Nephron (organoid): ENCODE measurements at regions not wholly inside any gene's neighbourhood (a gene's known extent, or its start where the extent isn't known, plus 50 kb on each side); places are given as distances from the start of the nearest gene placed in this dataset.
A peak's percentile ranks its signal among the peaks of the same experiment; 100 is the strongest.

Experiments
- H3K27ac Mint-ChIP-seq, 3 experiments: 2 replicates each; pipeline ENCODE4 v1.8.0; 2020; ENCODE audit warnings: mixed read lengths in 3 of 3, mild to moderate bottlenecking in 2 of 3, moderate library complexity in 1 of 3
- H3K27me3 Mint-ChIP-seq: 2 replicates; pipeline ENCODE4 v1.8.0; 2021; ENCODE audit warnings: low read depth, mild to moderate bottlenecking, moderate library complexity, mixed read lengths
- H3K36me3 Mint-ChIP-seq: 2 replicates; pipeline ENCODE4 v1.8.0; 2020; ENCODE audit warnings: low read depth, mixed read lengths
- H3K4me1 Mint-ChIP-seq: 2 replicates; pipeline ENCODE4 v1.8.0; 2020; ENCODE audit warnings: mixed read lengths
- H3K4me3 Mint-ChIP-seq, 3 experiments: 2 replicates each; pipeline ENCODE4 v1.8.0; 2020; ENCODE audit warnings: mild to moderate bottlenecking in 3 of 3, mixed read lengths in 3 of 3, moderate library complexity in 2 of 3
- H3K9me3 Mint-ChIP-seq: 2 replicates; pipeline ENCODE4 v1.8.0; 2020; ENCODE audit warnings: mixed read lengths
- TF ChIP-seq, protein P1 (sequence below), 3 experiments: fragments of 200-600 bp; sonication (generic); IDR thresholded peaks; one replicate each; pipeline ENCODE4 v1.5.0; 2021; ENCODE audit warnings: antibody characterized with exemption in 3 of 3; ENCODE audit not compliant: unreplicated experiment in 3 of 3

DNA sequence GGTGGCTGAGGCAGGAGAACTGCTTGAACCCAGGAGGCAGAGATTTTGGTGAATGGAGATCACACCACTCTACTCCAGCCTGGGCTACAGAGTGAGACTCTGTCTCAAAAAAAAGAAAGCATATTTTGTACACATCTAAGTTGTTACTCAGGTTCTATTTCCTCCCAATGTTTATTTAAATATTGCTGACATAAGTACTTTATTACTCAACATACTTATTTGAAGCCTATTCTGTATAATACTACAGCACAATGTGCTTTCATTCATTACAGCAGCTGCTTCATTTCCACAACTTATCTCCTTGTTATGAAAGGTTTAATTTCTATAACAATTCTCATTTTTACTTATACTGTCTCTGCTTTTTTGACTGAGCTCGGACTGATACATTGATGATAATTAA lies 495.7 kb downstream of the SLITRK1 start:
- H3K27me3 Mint-ChIP-seq: no peaks in the 10 kb centered on the region
- H3K27ac Mint-ChIP-seq: no peak overlapping the region
- no peaks in the 10 kb centered on the region for H3K9me3 Mint-ChIP-seq
- H3K4me3 Mint-ChIP-seq: no peak overlapping the region
- no peaks in the 10 kb centered on the region for H3K4me1 Mint-ChIP-seq
- TF ChIP-seq, protein P1, sequence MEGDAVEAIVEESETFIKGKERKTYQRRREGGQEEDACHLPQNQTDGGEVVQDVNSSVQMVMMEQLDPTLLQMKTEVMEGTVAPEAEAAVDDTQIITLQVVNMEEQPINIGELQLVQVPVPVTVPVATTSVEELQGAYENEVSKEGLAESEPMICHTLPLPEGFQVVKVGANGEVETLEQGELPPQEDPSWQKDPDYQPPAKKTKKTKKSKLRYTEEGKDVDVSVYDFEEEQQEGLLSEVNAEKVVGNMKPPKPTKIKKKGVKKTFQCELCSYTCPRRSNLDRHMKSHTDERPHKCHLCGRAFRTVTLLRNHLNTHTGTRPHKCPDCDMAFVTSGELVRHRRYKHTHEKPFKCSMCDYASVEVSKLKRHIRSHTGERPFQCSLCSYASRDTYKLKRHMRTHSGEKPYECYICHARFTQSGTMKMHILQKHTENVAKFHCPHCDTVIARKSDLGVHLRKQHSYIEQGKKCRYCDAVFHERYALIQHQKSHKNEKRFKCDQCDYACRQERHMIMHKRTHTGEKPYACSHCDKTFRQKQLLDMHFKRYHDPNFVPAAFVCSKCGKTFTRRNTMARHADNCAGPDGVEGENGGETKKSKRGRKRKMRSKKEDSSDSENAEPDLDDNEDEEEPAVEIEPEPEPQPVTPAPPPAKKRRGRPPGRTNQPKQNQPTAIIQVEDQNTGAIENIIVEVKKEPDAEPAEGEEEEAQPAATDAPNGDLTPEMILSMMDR (IDR thresholded peaks at IDR 0.05; ENCODE audit: unreplicated experiment in 3 of 3): no peak
- no peaks in the 10 kb centered on the region for H3K36me3 Mint-ChIP-seq

DNA sequence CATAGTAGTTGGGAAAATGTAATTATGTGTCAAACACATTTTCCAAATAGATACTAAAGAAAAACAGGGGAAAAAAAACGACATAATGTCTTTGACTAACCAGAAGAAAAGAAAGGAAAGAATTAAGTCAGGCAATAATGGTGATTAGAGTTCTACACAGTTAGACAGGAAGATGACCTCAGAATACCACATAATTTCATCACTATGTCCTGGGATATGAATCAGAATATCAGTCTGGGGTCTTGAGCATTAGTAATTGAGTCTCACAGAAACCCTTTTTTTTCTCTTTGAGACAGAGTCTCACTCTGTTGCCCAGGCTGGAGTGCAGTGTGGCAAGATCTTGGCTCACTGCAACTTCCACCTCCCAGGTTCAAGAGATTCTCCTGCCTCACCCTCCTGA lies 503.4 kb downstream of the SLITRK1 start:
- H3K9me3 Mint-ChIP-seq: no peaks in the 10 kb centered on the region
- no peaks in the 10 kb centered on the region for H3K27me3 Mint-ChIP-seq
- TF ChIP-seq, protein P1 (IDR thresholded peaks at IDR 0.05; ENCODE audit: unreplicated experiment in 3 of 3): no peak
- H3K4me1 Mint-ChIP-seq: peaks cover 11% of the 10 kb centered on the region
- H3K27ac Mint-ChIP-seq: no peak overlapping the region
- H3K36me3 Mint-ChIP-seq: no peaks in the 10 kb centered on the region
- no peak overlapping the region for H3K4me3 Mint-ChIP-seq

DNA sequence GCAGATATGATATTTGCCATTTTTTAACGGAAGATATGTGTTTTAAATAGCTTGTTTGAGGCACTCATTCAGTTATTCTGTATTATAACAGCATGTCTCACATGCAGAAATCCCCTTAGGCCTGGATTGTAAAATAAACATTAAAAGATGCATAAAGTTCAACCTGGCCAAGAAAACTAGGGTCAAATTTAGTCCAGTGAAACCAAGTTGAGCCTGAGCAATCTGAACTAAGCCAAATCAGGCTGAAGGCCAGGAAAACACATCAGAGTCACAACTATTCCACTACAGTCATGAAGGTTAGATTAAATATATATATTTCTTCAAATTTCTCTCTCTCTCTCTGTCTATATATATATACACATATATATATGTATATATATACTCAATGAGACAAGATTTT lies 504.8 kb downstream of the SLITRK1 start:
- H3K27ac Mint-ChIP-seq: peak overlapping the region in 1 of 3 experiments; percentile 11
- peaks cover 11% of the 10 kb centered on the region for H3K4me1 Mint-ChIP-seq
- no peak overlapping the region for H3K4me3 Mint-ChIP-seq
- peaks cover 3% of the 10 kb centered on the region for H3K9me3 Mint-ChIP-seq
- H3K36me3 Mint-ChIP-seq: no peaks in the 10 kb centered on the region
- TF ChIP-seq, protein P1 (IDR thresholded peaks at IDR 0.05; ENCODE audit: unreplicated experiment in 3 of 3): no peak
- H3K27me3 Mint-ChIP-seq: no peaks in the 10 kb centered on the region

DNA sequence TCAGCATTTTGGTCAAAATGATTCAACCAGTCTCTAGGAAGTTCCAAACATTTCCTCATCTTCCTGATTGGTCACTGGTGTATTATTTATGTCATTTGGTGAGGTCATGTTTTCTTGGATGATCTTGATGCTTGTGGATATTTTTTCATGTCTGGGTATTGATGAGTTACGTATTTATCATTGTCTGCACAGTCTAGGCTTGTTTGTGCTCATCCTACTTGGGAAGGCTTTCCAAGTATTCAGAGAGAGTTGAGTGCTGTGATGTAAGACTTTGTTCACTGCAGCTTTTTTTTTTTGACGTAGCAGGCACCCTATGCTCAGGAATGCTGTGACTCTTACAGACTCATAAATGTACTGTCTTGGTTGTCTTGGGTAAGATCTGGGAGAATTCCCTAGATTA lies 509.5 kb downstream of the SLITRK1 start:
- no peaks in the 10 kb centered on the region for H3K36me3 Mint-ChIP-seq
- H3K27me3 Mint-ChIP-seq: no peaks in the 10 kb centered on the region
- H3K9me3 Mint-ChIP-seq: peaks cover 4% of the 10 kb centered on the region
- H3K27ac Mint-ChIP-seq: no peak overlapping the region
- peaks cover 11% of the 10 kb centered on the region for H3K4me1 Mint-ChIP-seq
- no peak overlapping the region for H3K4me3 Mint-ChIP-seq
- TF ChIP-seq, protein P1 (IDR thresholded peaks at IDR 0.05; ENCODE audit: unreplicated experiment in 3 of 3): no peak

DNA sequence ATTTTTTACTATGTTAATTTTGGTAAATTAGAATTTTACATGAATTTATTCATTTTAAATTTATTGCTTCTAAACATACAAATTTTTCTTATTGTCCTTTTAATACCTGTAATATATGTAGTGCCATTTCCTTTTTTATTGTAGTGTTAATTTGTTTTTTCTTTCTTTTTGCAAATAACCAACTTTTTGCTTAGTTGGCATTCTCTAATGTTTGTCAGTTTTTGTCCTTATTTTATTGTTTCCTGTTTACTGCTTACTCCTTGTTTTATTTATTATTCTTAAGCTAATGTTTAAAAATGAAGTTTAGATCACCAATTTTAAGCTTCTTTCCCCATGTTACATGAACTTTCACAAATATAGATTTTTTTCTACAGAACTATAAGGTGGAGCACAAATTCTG lies 516.6 kb downstream of the SLITRK1 start:
- H3K4me1 Mint-ChIP-seq: no peaks in the 10 kb centered on the region
- H3K4me3 Mint-ChIP-seq: no peak overlapping the region
- no peaks in the 10 kb centered on the region for H3K36me3 Mint-ChIP-seq
- H3K27ac Mint-ChIP-seq: no peak overlapping the region
- no peaks in the 10 kb centered on the region for H3K9me3 Mint-ChIP-seq
- TF ChIP-seq, protein P1 (IDR thresholded peaks at IDR 0.05; ENCODE audit: unreplicated experiment in 3 of 3): no peak
- no peaks in the 10 kb centered on the region for H3K27me3 Mint-ChIP-seq

DNA sequence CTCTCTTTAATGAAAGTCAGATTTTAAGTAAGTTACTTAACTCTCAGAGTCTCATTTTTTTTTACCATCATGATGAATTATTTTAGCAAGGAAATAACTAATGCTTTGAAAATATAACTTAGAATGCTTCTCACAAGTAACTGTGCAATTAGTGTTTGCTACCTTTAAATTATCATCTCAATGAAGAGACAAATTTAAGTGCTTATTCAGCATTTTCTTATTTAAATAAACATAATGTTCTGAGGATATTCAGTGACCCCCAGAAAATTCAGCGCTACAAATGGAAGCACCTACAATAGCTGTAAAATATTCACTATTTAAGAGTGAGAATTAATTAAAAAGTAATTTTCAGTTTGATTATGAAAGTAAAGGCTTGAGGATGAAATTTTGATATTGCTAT lies 527.2 kb downstream of the SLITRK1 start:
- Mint-ChIP-seq H3K36me3 (no peaks in the 10 kb centered on the region), H3K27ac (no peak overlapping the region), H3K27me3 (no peaks in the 10 kb centered on the region), H3K9me3 (no peaks in the 10 kb centered on the region), H3K4me1 (no peaks in the 10 kb centered on the region), H3K4me3 (no peak overlapping the region)
- TF ChIP-seq, protein P1 (IDR thresholded peaks at IDR 0.05; ENCODE audit: unreplicated experiment in 3 of 3): no peak
